Colonic mucosa (tissue), 4 donors: ENCODE measurements at regions not wholly inside any gene's neighbourhood (a gene's known extent, or its start where the extent isn't known, plus 50 kb on each side); places are given as distances from the start of the nearest gene placed in this dataset.

ENCODE experiments used
- DNase-seq: peaks from one replicate; pipeline ENCODE4 v3.0.0-alpha.2; 2020
- H3K27ac ChIP-seq: fragments of 200-600 bp; one replicate; pipeline ENCODE4 v1.8.0; 2021
- H3K27me3 ChIP-seq: fragments of 200-600 bp; one replicate; pipeline ENCODE4 v1.8.0; 2021
- H3K36me3 ChIP-seq: fragments of 200-600 bp; one replicate; pipeline ENCODE4 v1.8.0; 2021
- H3K4me1 ChIP-seq: fragments of 200-600 bp; one replicate; pipeline ENCODE4 v1.8.0; 2021; ENCODE audit warnings: mild to moderate bottlenecking
- H3K4me3 ChIP-seq: fragments of 200-600 bp; one replicate; pipeline ENCODE4 v1.8.0; 2021
- H3K9ac ChIP-seq, 2 donors: one replicate each; pipeline ENCODE4 v1.7.0; 2013; ENCODE audit warnings: control low read depth in 2 of 2, low read depth in 2 of 2, low read length in 2 of 2
- H3K9me3 ChIP-seq: fragments of 200-600 bp; one replicate; pipeline ENCODE4 v1.8.0; 2021
- CTCF ChIP-seq: fragments of 200-600 bp; IDR thresholded peaks from one replicate; pipeline ENCODE4 v1.8.0; 2022; ENCODE audit warnings: antibody characterized with exemption, mild to moderate bottlenecking
- intact Hi-C: fragments of 100-400 bp; cut with DNase I; formaldehyde crosslinking; loops from one replicate; pipeline ENCODE4 v1.14.1; 2022
- donor health status: healthy.
- donor health status: DM: no; HTN: no; CAD: no.
- donor health status: DM: no; HTN: no; CAD: no.

DNA sequence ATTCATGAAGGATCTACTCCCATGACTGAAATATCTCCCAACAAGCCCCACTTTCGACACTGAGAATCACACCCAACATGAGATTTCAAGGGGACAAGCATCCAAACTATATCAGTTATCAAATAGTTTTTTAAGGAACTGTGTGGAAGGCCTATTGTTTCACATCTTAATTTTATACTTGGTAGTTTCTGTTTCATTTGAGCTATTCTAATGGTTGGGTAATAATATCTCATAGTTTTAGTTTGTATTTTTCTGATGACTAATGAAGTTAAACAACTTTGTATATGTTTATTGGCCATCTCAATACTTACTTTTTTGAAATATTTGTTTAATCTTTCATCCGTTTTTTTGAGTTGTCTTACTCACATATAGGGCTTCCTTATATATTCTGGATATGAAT lies 135.0 kb downstream of the SCG2 start:
- no peak for DNase-seq
- Histone ChIP-seq H3K4me3 (no peak overlapping the region), H3K9ac (no peak overlapping the region), H3K27me3 (no peaks in the 10 kb centered on the region), H3K9me3 (no peaks in the 10 kb centered on the region), H3K4me1 (no peaks in the 10 kb centered on the region), H3K36me3 (no peaks in the 10 kb centered on the region), H3K27ac (no peak overlapping the region)
- intact Hi-C loops = no loop called here
- no peak for TF ChIP-seq CTCF

DNA sequence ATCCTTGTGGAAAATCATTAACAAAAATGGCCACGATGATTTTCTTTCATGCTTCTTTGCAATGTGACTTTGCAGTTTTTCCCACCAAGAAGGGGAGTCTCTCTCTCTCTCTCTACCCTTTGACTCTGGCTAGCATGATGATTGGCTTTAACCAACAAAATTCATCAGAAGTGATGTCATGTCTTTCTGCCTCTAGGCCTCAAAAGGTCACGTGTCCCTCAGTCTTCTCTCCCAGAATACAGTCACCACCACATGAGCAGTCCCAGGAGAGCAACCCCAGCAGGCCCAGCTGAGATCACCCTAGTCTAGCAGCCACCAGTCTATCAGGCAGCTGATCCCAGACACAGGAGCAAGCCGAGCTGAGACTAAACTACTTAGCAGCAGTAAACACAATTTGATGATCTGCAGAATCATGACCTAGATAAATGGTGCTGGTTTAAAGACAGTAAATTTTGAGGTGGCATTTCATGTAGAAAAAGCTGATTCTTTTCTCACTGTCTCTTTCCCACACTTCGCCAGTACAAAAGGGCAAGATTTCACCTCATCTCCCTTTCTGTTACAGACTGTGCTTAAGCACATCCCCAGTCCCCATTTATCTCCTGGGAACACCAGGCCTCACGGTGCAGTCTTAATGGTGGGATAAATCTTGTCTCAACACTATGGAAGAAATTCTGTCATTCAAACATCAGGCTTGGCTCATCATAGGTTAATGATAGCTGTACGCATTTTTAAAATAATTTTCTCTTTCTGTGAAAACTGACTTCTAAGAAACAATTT lies 132.7 kb downstream of the SCG2 start:
- intact Hi-C loops = no loop called here
- TF ChIP-seq CTCF = no peak
- peak; percentile 24 for DNase-seq
- Histone ChIP-seq H3K9ac (no peak overlapping the region), H3K4me3 (no peak overlapping the region), H3K36me3 (no peaks in the 10 kb centered on the region), H3K27ac (no peak overlapping the region), H3K9me3 (no peaks in the 10 kb centered on the region), H3K27me3 (no peaks in the 10 kb centered on the region), H3K4me1 (no peaks in the 10 kb centered on the region)

- TF ChIP-seq CTCF = no peak
- no peaks in the 10 kb centered on the region for H3K27me3 ChIP-seq
- intact Hi-C loops = no loop called here
- H3K36me3 ChIP-seq = no peaks in the 10 kb centered on the region
- no peak overlapping the region for H3K9ac ChIP-seq
- no peak overlapping the region for H3K27ac ChIP-seq
- no peaks in the 10 kb centered on the region for H3K4me1 ChIP-seq
- H3K9me3 ChIP-seq = no peaks in the 10 kb centered on the region
- DNase-seq = no peak
- H3K4me3 ChIP-seq = no peak overlapping the region
These were observed 131.6 kb downstream of the SCG2 start for GRCh38 chr2:223470602-223471001.

DNA sequence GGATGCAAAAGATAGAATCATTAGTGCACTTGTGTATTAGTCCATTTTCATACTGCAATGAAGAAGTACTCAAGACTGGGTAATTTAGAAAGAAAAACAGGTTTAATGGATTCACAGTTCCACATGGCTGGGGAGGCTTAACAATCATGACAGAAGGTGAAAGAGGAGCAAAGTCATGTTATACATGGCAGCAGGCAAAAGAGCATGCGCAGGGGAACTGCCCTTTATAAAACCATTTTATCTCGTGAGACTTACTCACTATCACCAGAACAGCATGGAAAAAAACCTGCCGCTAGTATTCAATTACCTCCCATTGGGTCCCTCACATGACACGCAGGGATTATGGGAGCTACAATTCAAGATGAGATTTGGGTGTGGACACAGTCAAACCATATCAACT lies 129.4 kb downstream of the SCG2 start:
- DNase-seq = no peak
- TF ChIP-seq CTCF = no peak
- H3K9ac ChIP-seq = no peak overlapping the region
- no peaks in the 10 kb centered on the region for H3K4me1 ChIP-seq
- intact Hi-C loops = no loop called here
- no peaks in the 10 kb centered on the region for H3K9me3 ChIP-seq
- no peaks in the 10 kb centered on the region for H3K27me3 ChIP-seq
- H3K4me3 ChIP-seq = no peak overlapping the region
- no peaks in the 10 kb centered on the region for H3K36me3 ChIP-seq
- H3K27ac ChIP-seq = no peak overlapping the region

- no peaks in the 10 kb centered on the region for H3K9me3 ChIP-seq
- no peak for TF ChIP-seq CTCF
- H3K4me1 ChIP-seq = no peaks in the 10 kb centered on the region
- no peaks in the 10 kb centered on the region for H3K27me3 ChIP-seq
- no peak overlapping the region for H3K9ac ChIP-seq
- no peaks in the 10 kb centered on the region for H3K36me3 ChIP-seq
- intact Hi-C loops = no loop called here
- no peak overlapping the region for H3K4me3 ChIP-seq
- H3K27ac ChIP-seq = no peak overlapping the region
- no peak for DNase-seq
These were observed 127.3 kb downstream of the SCG2 start for GRCh38 chr2:223474893-223475292.
